AG08396 (cell line): ENCODE measurements at regions not wholly inside any gene's neighbourhood (a gene's known extent, or its start where the extent isn't known, plus 50 kb on each side); places are given as distances from the start of the nearest gene placed in this dataset.

Source experiments
- DNase-seq: peaks from one replicate; pipeline ENCODE4 v3.0.0; 2012; ENCODE audit warnings: low spot score, mixed read lengths

DNA sequence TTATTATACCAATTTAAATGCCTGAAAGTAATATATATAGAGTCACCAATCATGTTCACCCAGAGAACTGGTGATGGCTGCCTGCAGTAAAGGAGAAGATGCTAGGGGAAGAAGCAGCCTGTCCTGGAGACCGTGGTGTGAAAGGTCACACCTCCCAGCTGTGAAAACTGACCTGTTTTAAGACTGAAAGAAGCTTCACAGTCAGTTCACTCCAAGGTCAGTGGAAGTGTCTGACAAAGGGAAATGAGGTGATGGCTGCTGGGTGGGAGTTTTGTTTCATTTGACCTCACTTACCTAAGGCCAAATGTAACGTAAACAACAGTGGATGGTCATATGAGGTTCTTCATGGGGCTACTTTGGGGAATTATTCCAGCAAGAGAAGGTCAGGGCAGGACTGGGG, 352.1 kb upstream of the GATB start:
- DNase-seq, result no peak

DNA sequence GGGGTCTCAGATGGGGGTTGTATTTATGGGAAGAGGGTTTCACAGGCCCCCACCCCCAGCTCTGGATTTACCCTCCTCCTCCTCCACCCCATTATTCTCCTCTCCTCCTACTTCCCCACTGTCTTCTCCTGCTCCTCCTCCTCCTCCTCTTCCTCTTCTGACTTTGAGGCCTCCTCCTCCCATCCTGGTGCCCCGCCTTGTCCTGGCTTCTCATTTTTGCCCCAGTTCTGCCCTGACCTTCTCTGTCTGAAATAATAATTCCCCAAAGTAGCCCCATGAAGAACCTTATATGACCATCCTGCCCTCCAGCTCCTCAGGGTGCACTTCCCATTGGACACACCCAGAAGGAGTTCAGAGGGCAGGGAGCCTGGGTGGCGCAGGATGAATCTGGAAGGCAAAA, 351.4 kb upstream of the GATB start:
- no peak for DNase-seq

DNA sequence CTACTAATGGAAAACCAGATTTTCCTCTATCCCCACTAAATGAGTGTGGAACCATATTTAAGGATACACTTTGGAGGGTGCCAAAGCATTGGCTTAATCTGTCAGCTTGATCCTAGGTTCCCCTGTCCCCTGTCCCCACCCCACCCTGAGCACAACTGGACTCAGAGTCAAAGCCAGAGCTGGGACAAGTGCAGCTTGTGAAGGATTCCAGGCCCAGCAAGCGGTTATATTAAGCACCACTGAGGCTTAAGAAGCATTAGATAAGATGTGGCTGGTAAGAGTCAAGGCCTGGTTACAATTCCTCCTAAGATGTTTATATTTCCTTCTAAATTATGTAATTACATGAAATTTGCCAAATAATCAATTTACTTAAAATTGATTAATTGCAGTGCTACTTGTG, 350.0 kb upstream of the GATB start:
- DNase-seq, result no peak

DNA sequence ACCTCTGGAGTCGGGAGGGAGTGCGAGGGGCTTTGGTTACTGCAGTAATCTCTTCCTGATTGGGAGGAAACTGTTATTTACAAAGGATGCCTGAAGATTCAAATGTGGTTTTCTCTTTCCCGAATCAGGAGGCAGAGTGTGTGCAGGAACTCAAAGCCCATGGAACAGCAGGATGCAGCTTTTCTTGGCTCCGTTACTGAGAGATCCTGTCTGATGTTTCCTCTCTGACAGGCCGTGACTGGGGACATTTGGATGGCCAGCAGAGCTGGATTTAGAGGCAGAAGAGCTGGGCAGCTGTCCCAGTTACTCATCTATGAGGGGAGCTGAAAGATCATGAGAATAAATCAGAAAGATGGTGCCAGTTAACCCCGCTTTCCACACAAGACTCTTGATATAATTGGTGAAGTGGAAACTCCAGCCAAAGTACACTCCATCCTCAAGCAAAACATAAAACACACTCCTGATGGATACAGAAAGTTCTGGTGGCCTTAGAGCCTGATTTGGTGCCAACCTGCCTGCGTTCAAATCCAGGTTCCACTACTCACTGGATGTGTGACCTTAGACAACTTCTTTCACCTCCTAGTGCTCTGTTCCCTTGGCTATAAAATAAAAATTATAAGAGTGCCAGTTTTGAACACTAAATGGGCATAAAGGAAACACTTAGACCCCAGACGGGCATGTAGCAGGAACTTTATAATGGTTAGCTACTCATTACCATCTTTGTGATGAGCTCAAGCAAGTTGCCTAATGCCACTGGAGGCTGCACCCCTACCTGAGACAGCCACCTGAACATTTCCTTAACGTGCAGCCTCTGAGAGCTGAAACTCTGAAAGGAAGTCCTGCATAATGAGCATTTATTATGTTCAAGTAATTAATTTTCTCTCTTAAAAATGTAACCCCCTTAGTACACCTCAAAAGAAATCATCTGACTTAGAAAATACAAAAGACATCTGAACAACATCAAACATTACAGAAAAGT, 349.0 kb upstream of the GATB start:
- DNase-seq, result no peak

DNA sequence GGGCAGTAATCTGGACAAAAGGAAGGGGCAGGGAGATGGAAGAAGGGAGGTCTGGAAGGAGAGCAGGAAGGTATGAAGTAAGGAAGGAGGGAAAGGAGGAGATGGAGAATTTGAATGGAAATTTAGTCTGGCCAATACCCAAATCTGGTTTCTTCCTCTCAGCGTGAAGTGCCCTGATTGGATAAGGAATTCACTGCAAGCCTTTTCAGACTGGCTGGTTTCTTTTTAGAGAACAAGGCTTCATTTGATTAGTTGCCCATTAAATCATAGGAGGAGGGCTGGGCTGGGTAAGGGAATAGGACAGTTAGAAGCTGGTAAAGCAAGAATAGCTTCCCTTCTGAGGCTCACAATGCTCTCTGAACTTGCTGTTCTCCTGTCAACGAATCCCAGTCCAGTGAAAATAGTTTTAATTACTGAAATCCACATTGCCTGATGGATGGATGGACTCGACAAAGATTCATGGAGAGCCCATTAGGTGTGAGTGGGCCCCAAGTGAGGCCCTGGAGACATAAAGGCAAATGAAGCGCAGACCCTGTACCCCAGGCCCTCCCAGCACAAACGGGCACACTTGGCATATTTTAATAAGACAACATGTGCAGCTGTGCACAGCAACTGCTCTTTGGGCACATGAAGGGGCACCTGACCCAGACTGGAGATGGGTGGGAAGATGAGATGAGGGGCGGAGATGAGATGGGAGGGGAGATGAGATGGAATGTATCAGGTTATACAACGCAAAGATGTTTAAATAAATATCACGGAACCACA, 347.1 kb upstream of the GATB start:
- DNase-seq, result no peak

DNA sequence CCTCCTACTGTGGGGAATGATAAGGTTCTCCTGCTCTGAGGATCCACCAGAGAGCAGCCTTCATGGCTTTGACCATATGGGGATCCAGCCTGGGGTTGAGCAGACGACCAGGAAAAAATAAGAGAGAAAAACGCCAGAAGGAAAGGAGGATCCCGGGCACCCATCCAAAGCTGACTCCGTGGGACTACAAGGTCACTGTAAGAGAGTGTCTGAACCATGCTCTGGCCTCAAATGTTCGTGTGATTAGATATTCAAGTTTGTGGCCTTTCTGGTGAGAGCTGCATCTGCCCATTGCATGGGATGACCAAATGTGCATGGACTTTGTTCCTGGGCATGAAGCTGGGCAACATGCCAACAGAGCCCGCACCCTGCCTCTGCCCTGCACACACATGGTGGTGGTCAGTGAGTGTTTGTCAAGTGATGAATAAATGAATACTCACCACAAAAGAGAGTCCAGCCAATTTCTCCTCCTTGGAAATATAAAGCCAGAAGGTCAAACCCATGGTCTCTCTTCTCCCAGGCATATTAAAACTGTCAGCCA, 346.0 kb upstream of the GATB start:
- no peak for DNase-seq

DNA sequence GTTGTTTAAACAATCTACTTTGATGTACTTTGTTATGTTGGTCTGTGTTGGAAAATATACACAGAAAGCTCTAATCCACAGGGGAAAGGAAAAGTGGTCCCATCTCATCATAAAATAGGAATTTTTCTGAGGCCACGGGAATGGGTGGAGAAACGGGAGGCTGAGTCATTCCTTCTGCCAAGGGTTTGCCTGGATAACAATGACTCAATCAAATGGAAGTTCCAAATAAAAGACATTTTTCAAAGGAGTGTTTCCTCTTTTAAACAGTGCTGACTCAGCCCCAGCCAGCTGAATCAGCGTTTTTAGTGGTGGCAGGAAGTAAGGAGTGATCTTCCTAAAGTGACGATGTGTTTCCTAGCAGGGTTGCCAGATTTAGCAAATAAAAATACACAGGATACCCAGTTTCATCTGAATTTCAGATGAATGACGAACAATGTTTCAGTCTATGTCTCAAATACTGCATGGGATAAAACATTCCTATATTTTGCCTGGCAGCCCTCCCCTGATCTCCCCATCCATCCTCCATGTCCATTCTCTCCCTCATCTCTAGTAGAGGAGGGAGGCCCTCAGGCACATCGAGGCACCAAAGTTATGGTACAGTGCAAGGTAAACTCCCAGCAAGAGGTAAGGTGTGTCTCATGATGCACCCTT, 345.4 kb upstream of the GATB start:
- DNase-seq, result peak; percentile 83

DNA sequence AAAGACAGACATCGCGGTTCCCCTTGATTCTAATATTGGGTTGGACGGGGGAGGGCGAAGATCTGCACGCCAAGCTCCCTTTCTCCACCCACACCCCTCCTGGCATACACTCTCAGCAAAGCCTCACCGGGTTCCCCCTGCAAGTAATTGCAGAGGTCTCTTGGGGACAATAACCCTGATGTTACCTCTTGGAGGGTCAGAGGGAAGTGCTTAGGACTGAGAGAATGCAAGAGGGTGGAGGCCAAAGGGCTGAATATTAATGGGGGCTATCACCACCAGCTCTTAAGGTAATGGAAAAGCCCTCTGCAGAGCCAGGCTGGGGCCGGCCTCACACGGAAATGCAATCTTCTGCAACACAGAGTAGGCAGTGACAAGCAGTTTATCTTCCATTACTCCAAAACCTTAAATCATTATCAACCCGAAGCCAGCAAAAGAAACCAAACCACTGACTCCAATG, 344.1 kb upstream of the GATB start:
- no peak for DNase-seq

DNA sequence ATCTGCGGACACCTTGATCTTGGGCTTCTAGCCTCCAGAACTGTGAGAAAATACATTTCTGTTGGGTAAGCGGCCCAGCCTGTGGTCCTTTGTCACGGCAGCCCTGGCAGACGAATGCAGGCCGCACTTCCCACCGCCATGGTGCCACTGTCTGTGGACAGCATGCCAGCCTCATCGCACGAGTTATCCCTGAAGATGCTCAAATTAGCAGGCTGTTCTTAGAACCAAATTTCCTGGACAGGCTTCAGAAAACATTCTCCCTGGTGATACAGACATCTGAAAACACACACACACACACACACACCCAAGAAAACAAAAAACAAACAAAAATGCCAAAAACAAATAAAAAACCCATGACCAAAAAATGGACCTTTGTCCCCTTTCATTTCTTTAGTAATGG, 343.5 kb upstream of the GATB start:
- no peak for DNase-seq

DNA sequence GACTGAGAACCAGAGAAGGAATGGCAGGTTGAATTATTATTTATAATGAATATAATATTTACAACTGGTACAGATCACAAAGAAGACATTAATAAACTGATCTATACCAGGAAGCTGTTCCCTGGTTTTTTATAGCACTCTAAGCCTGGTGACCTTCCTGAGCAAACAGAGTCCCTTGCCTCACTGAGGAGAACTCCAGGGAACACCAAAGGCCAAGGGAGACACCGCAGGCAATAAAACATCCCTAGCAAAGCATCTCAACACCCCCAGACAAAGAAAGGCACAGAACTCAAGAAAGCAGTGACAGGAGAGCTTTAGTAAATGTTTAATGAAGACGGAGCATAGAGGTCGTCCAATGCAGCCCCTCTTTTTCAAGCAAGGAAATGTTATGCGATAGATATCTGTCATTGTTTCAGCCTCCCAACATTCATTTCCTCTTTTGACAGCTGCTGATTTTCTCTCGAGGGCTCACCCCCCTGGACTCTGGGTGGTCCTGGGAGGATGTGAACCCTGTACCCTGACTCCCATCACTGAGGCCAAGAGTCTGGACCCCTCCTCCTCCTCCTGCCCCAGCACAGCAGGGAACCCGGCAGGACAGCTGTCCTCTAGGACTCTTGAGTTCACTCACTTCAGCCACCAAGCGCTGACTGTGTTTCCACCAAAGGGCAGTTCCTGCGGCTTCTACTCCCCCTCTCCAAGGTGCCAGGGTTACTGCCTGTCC, 342.5 kb upstream of the GATB start:
- DNase-seq, result no peak

DNA sequence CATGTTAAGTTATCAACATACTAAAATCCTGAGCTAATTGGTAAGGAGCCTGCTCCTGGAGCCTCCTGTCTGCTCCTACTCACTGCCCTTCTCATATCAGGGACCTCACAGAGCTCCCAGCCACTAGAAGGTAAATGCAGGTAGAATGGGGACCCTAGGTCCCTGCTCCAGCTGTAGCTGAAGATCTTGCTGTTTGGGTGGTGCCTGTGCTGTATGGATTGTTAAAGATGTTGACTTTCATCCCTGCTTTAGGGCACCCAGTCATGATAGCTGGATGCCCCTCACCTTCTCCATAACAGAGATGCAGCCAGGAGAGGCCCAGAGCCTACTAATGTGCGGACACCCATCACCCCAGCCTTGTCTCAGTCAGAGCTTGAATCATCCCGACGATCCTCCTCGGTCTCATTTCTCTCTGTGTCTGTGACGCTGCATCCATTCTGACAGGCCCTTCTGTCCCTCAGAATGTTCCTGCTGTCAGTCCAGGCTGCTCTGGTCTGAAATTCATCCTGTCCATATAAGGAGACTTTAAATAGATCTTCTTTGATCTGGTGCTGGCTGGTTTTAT, 341.7 kb upstream of the GATB start:
- no peak for DNase-seq

DNA sequence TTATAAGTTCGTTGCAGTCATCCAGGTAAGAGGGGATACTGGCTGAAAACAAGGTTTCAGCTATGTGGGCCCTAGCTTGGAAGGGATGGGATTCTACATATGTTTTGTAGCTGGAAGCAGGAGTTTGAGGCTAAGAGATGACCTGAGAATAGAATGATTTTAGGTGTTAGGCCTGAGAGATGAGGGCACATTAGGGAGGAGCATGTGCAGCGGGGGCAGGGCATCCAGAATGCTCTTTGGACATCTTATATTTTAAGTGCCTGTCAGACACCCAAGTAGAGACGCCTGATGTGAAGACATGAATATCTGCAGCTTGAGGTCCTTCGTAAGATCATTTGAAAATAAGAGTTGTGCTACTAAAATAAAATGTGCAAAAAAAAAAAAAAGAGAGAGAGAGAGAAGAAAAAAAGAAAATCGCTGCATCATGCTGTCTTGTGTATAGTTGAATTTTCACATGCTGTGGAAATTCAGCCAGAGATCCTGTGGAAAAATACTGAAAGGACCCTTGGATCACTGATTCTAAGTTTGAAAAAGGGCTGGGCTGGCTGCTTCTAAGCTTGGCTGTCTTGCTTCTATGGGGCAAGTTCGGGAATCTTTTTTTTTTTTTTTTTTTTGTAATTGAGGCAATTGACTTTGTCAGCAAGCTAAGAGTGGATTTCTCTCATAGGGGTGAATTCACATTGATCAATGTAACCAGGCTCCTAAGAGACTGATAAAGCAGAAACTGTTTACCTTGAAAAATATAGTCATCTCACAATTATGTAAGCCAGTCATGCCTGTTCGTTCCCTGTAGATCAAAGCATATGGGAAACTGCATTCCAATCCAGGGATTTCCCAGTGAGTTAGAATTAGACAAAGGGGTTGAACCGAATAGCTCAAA, 341.0 kb upstream of the GATB start:
- peak; percentile 29 for DNase-seq

DNA sequence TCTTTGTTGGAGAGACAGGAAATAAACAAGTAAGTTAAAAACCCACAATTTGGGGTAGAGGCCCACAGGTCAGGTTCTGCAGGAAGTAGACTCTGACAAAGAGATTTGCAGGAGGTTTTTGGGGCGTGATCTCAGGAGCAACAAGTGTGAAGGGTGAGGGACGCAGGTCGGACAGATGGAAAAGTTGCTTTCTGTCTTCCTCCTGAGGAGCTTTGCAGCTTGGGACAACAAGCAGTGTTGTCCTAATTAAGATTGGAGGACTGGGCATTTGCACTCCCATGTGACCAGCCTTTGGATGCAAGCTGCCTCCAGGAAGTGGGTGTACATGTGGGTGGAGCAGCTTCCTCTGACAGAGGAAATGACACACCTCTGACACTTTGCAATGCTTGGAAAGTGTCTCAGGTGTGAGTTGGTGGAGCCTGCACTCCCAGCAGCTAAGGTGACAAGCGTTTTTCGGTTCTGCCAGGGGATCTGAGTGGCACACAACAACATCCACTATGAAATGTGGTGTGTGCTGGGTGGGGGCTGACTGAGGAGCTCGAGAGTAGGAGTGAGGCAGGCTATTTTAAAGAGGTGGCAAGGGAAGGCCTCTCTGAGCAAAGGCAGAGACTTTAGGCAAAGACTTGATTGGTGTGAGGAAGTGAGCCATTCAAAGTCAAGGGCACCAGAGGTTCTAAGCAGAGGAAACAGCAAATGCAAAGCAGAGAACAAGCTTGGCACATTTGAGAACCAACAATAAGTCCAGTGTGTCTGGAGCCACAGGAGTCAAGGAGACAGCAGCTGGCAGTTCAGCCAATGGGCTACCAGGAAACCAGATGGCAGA, 339.8 kb upstream of the GATB start:
- no peak for DNase-seq

DNA sequence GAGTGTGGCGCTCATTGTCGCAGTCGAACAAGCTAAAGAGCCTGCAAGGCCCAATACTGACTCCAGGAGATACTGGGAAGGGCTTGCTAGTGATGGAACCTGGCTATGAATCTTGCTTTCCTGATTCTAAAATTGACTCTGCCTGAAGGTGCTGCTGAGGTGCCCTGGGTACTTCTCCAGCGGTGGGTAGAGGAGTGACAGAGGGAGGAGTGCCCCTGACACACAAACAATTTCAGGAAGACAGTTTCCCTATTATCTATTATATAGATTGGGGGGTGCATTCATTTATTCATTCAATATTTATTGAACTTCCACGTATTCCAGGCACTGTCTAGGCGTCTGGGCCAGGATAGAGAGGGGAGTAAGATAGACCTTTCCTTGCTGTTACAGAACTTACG, 339.2 kb upstream of the GATB start:
- DNase-seq, result no peak

DNA sequence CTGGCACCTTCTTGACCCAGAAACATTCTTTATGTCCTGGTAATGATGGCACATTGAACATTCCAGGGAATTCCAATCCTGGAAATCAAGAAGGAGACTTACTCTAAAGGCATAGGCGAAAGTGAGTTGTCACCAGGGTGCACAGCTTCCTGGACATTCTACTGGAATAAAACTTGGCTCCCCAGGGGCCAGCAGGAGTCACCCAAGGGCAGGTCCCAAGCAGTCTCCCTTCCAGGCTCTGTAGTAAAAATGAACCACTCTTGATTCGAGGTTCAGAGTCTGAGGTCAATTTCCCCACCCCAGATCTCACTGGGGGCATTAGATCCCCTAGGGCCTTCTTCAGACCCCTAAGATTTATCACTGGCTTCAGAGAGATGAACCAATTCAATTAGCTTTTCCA, 338.7 kb upstream of the GATB start:
- DNase-seq, result no peak

DNA sequence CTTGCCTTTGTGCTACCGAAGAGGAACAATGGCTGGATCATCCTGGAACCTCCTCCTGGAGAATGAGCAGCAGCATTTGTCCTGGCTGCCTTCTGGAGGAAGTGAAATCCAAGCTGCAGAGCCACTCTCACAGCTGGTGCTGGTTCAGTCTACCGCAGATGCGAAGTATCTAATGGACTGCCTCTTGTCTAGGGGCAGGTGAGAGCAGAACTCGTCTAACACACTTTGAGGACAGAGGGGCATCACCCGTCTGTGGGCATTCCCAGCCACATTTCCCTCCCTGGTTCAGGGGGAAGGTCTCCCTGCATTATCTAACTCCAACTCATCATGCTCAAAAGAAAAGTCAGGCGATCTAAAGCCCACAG, 338.2 kb upstream of the GATB start:
- DNase-seq, result no peak

DNA sequence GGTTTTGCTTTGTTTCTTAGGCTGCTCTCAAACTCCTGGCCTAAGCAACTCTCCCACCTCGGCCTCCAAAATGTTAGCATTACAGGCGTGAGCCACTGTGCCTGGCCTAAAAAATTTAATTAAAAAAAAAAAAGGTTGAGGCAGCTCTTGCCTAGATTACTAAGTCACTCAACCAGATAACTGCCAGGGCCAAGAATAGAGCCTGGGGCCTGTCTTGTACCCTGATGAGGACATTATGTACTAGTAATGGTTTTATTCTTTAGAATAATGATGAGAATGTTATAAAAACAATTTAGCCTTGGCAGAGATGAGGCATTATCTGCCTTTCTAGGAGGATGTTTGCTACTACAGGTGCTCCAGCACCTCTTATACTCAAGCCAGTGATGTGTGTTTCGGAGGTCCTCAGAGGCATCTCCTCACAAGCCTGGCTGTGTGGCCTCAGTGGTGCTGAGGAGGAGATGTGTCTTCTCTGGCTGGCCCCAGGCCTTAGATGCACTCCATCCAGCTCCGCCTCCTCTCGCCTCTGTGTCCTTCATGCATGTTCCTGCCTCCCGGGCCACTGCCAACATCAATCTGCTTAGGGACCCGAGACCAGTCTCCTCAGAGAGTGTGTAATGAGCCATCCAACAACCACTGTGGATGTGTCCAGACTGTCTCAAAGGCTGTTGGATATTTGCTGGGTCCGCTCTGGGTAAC, 337.7 kb upstream of the GATB start:
- no peak for DNase-seq

DNA sequence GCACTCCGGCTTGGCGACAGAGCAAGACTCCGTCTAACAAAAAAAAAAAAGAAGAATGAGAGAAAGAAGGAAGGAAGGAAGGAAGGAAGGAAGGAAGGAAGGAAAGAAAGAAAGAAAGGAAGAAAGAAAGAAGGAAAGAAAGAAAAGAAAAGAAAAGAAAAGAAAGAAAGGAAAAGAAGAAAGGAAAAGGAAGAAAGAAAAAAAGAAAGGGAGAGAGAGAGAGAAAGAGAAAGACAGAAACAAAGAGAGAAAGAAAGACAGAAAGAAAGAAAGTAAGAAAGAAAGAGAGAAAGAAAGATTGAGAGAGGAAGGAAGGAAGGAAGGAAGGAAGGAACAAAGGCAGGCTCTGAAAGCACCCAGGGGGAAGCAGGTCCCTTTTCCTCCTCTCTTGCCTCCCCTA, 336.6 kb upstream of the GATB start:
- DNase-seq, result no peak

DNA sequence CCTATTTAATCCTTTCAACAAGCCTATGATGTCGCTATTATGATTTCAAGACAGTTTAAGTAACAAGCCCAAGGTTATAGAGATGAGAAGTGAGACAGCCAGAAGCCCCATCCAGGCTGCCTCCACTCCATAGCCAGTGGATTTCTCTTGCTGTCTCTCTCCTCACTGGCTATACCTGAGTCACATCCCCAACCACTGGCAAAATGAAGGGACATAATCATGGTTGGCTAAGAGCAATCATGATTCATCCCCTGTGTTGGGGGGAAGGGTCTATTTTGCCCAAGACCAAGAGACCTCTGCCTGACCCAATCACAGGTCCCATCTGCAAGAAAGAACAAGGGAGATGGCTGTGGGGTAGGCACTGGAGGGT, 334.9 kb upstream of the GATB start:
- DNase-seq, result no peak
